Endothelial cell of umbilical vein (primary cell): ENCODE measurements at regions not wholly inside any gene's neighbourhood (a gene's known extent, or its start where the extent isn't known, plus 50 kb on each side); places are given as distances from the start of the nearest gene placed in this dataset.

Experiments used
- BruUV-seq: library from RNA; stranded (reverse); fragments of 400-500 nt; replicated peaks from 2 replicates; lab custom pipeline; 2021; lab: Mats Ljungman, UMichigan
- CTCF ChIA-PET: fragments of 300-600, 350-600 bp; sonication (Branson Sonifier 250); formaldehyde crosslinking; loops from one replicate; lab custom pipeline; 2021; ENCODE audit warnings: antibody characterized with exemption, inconsistent platforms; lab: Charles Lee
- POLR2A ChIA-PET: fragments of 300-600, 350-600 bp; sonication (Branson Sonifier 250); formaldehyde crosslinking; loops from one replicate; lab custom pipeline; 2021; ENCODE audit warnings: antibody characterized with exemption, inconsistent platforms; lab: Charles Lee
- DNase-seq: peaks from one replicate; pipeline ENCODE4 v3.0.0-alpha.2; 2011; ENCODE audit warnings: low read depth, low spot score
- FAIRE-seq: peaks from 2 replicates; lab custom pipeline; 2011; peaks lifted over from hg19 to GRCh38; lab: Jason Lieb, UNC
- H2AFZ ChIP-seq: 2 replicates; pipeline ENCODE4 v1.6.0; 2012; ENCODE audit warnings: low read depth, low read length, control low read depth, inconsistent platforms
- H3K27ac ChIP-seq: 2 replicates; pipeline ENCODE4 v1.5.1; 2011; ENCODE audit warnings: low read depth, mild to moderate bottlenecking, control low read depth, low read length, moderate library complexity; ENCODE audit not compliant: insufficient read depth
- H3K27me3 ChIP-seq, 2 experiments: 2 replicates each; pipeline versions ENCODE4 v1.6.0 to v1.6.1; 2011; ENCODE audit warnings: low read length in 2 of 2, mixed read lengths in 1 of 2; ENCODE audit not compliant: control insufficient read depth in 2 of 2, insufficient read depth in 2 of 2
- H3K36me3 ChIP-seq, 2 experiments: 2 replicates in 1 of 2; 3 replicates in 1 of 2; pipeline ENCODE4 v1.5.1; 2011; ENCODE audit warnings: low read length in 2 of 2, mild to moderate bottlenecking in 1 of 2, moderate library complexity in 1 of 2; ENCODE audit not compliant: control insufficient read depth in 2 of 2, insufficient read depth in 2 of 2; ENCODE audit errors: extremely low read depth in 1 of 2
- H3K4me1 ChIP-seq: 3 replicates; pipeline ENCODE4 v1.5.1; 2011; ENCODE audit warnings: mild to moderate bottlenecking, low read length; ENCODE audit not compliant: control insufficient read depth, insufficient read depth; ENCODE audit errors: extremely low read depth
- H3K4me2 ChIP-seq: 2 replicates; pipeline ENCODE4 v1.6.1; 2011; ENCODE audit warnings: low read length, control low read depth, mixed read lengths; ENCODE audit not compliant: insufficient read depth
- H3K4me3 ChIP-seq, 3 experiments: fragments of 200-600 bp in 1 of 3; sonication (generic), shearing (Covaris generic) in 1 of 3; replicated peaks in 1 of 3; 2 replicates each; pipeline ENCODE4 v1.5.1; 2011 to 2016; ENCODE audit warnings: control low read depth in 3 of 3, low read length in 3 of 3, mild to moderate bottlenecking in 2 of 3, inconsistent platforms in 1 of 3, low read depth in 1 of 3, moderate library complexity in 1 of 3; ENCODE audit not compliant: insufficient read depth in 1 of 3
- H3K79me2 ChIP-seq: 2 replicates; pipeline ENCODE4 v1.6.0; 2012; ENCODE audit warnings: low read length, inconsistent platforms; ENCODE audit not compliant: control insufficient read depth, insufficient read depth
- H3K9ac ChIP-seq: replicated peaks from 2 replicates; pipeline ENCODE3; 2011; ENCODE audit warnings: low read length, control low read depth; ENCODE audit not compliant: insufficient read depth; ENCODE audit errors: extremely low read depth
- H3K9me1 ChIP-seq: replicated peaks from 3 replicates; pipeline ENCODE4 v1.6.0; 2011; ENCODE audit warnings: mild to moderate bottlenecking, low read length; ENCODE audit not compliant: control insufficient read depth, insufficient read depth; ENCODE audit errors: extremely low read depth
- H3K9me3 ChIP-seq: replicated peaks from 2 replicates; pipeline ENCODE4 v1.5.1; 2012; ENCODE audit warnings: low read length, inconsistent platforms; ENCODE audit not compliant: control insufficient read depth, insufficient read depth
- H4K20me1 ChIP-seq: replicated peaks from 2 replicates; pipeline ENCODE3; 2011; ENCODE audit warnings: mild to moderate bottlenecking, low read length; ENCODE audit not compliant: control insufficient read depth, insufficient read depth; ENCODE audit errors: extremely low read depth
- CTCF ChIP-seq, 2 donors: IDR thresholded peaks; 1 replicate in 1 of 2; 2 replicates in 1 of 2; pipeline ENCODE4 v1.5.1; 2011; ENCODE audit warnings: low read length in 2 of 2, mild to moderate bottlenecking in 2 of 2, moderate library complexity in 2 of 2, control low read depth in 1 of 2, inconsistent platforms in 1 of 2, low read depth in 1 of 2; ENCODE audit not compliant: insufficient read depth in 1 of 2; ENCODE audit errors: extremely low read depth in 1 of 2
- EZH2 ChIP-seq: IDR thresholded peaks from 2 replicates; pipeline ENCODE4 v1.6.1; 2012; ENCODE audit warnings: borderline replicate concordance, low read depth, mild to moderate bottlenecking, moderate library complexity, low read length, inconsistent platforms; ENCODE audit not compliant: severe bottlenecking
- FOS ChIP-seq: IDR thresholded peaks from 2 replicates; pipeline ENCODE4 v1.6.1; 2011; ENCODE audit warnings: mild to moderate bottlenecking, low read length, moderate library complexity, borderline replicate concordance; ENCODE audit not compliant: insufficient read depth
- GATA2 ChIP-seq: IDR thresholded peaks from 2 replicates; pipeline ENCODE4 v1.7.0; 2011; ENCODE audit warnings: low read depth, mild to moderate bottlenecking, moderate library complexity, mixed read lengths, low read length; ENCODE audit not compliant: insufficient read length, insufficient read depth
- JUN ChIP-seq: IDR thresholded peaks from 2 replicates; pipeline ENCODE4 v1.6.1; 2011; ENCODE audit warnings: borderline replicate concordance, low read depth; ENCODE audit not compliant: insufficient read length, insufficient read depth
- MAX ChIP-seq: IDR thresholded peaks from 2 replicates; pipeline ENCODE4 v1.6.1; 2011; ENCODE audit not compliant: insufficient read depth, insufficient read length
- MYC ChIP-seq: IDR thresholded peaks from one replicate; pipeline ENCODE4 v1.6.1; 2011; ENCODE audit warnings: mild to moderate bottlenecking, low read depth, low read length
- POLR2A ChIP-seq: IDR thresholded peaks from 2 replicates; pipeline ENCODE4 v1.6.1; 2012; ENCODE audit warnings: low read depth, mild to moderate bottlenecking, control low read depth, low read length
- POLR2AphosphoS5 ChIP-seq: IDR thresholded peaks from 2 replicates; pipeline ENCODE4 v1.6.1; 2012; ENCODE audit warnings: low read depth, mild to moderate bottlenecking, control low read depth, low read length, moderate library complexity; ENCODE audit not compliant: insufficient read depth
- dilution Hi-C: fragments of 300-500 bp; cut with MboI; formaldehyde crosslinking; loops from one replicate; pipeline ENCODE4 v1.15.0; 2019; ENCODE audit warnings: low sequenced_read_pairs; ENCODE audit not compliant: extremely low pct_ligation_motif_present
- intact Hi-C: fragments of 100-400 bp; cut with micrococcal nuclease; formaldehyde crosslinking; loops from one replicate; pipeline ENCODE4 v1.10.0; 2022

GRCh38 chr15:94674296-94674695 lies 442.9 kb downstream of the MCTP2 start:
- Histone ChIP-seq H3K4me2 (no peak overlapping the region), H3K9ac (no peak overlapping the region), H3K36me3 (no peaks in the 10 kb centered on the region), H4K20me1 (no peaks in the 10 kb centered on the region), H3K4me1 (peaks cover 43% of the 10 kb centered on the region), H3K27me3 (no peaks in the 10 kb centered on the region), H3K9me1 (no peaks in the 10 kb centered on the region), H3K27ac (peak overlapping the region; percentile 40), H3K9me3 (no peaks in the 10 kb centered on the region), H3K79me2 (no peaks in the 10 kb centered on the region), H2AFZ (no peak overlapping the region), H3K4me3 (no peak overlapping the region)
- BruUV-seq = no TSS peak
- dilution Hi-C loops (loop anchor here (25.0 kb wide), 1 partner anchor 262 kb away; no protein-coding TSS in a partner anchor), intact Hi-C loops (loop anchor here (5.0 to 10.0 kb wide), 5 partner anchors 118 to 1371 kb away; no protein-coding TSS in a partner anchor)
- DNase-seq = no peak
- ChIA-PET POLR2A (no interaction called here), CTCF (interaction anchor here (1.0 to 1.5 kb wide), 4 partner anchors 9 to 298 kb away, joined by 3 to 4 read pairs (median 4); no protein-coding TSS in a partner anchor)
- TF ChIP-seq POLR2A (peak; percentile 44), GATA2 (no peak), CTCF (IDR thresholded peaks at IDR 0.05; ENCODE audit: extremely low read depth in 1 of 2, insufficient read depth in 1 of 2, low read depth in 1 of 2, low read length in 2 of 2) (no peak), MYC (no peak), EZH2 (no peak)
- no peak for FAIRE-seq

GRCh38 chr15:94677202-94677790 lies 445.9 kb downstream of the MCTP2 start:
- Histone ChIP-seq H4K20me1 (no peaks in the 10 kb centered on the region), H2AFZ (no peak overlapping the region), H3K79me2 (no peaks in the 10 kb centered on the region), H3K27me3 (no peaks in the 10 kb centered on the region), H3K9me3 (no peaks in the 10 kb centered on the region), H3K4me1 (peaks cover 21% of the 10 kb centered on the region), H3K4me3 (no peak overlapping the region), H3K27ac (no peak overlapping the region), H3K9ac (no peak overlapping the region), H3K9me1 (no peaks in the 10 kb centered on the region), H3K4me2 (no peak overlapping the region), H3K36me3 (no peaks in the 10 kb centered on the region)
- dilution Hi-C loops (no loop called here), intact Hi-C loops (loop anchor here (10.0 kb wide), 2 partner anchors 1058 to 1368 kb away; no protein-coding TSS in a partner anchor)
- BruUV-seq = no TSS peak
- ChIA-PET CTCF (no interaction called here), POLR2A (no interaction called here)
- FAIRE-seq (no peak), DNase-seq (no peak)
- no peak for TF ChIP-seq EZH2
- no peak for TF ChIP-seq CTCF (IDR thresholded peaks at IDR 0.05; ENCODE audit: extremely low read depth in 1 of 2, insufficient read depth in 1 of 2, low read depth in 1 of 2, low read length in 2 of 2)
- TF ChIP-seq POLR2A = no peak
- no peak for TF ChIP-seq FOS
- TF ChIP-seq GATA2 = no peak
- no peak for TF ChIP-seq MAX
- TF ChIP-seq MYC = no peak
- TF ChIP-seq POLR2AphosphoS5 = no peak
- TF ChIP-seq JUN = no peak
